K562 (cell line): ENCODE measurements at regions not wholly inside any gene's neighbourhood (a gene's known extent, or its start where the extent isn't known, plus 50 kb on each side); places are given as distances from the start of the nearest gene placed in this dataset.
"Not testable (repeated sequence)": the region's sequence is repeated elsewhere in the genome, so short reads cannot be mapped to it uniquely, and the experiment has no call there.

Experiments
- ATAC-seq: fragments of 200-7000 bp; cut with Tn5 transposase; 3 replicates; pipeline ENCODE4 v1.9.1; 2020; ENCODE audit warnings: moderate library complexity
- BruUV-seq: library from RNA; stranded (reverse); fragments of 400-500 nt; replicated peaks from 2 replicates; lab custom pipeline; 2021; lab: Mats Ljungman, UMichigan
- CTCF ChIA-PET: fragments of 300-600 bp; formaldehyde crosslinking; extraction: SDS; loops from one replicate; lab custom pipeline; 2021; ENCODE audit warnings: low intra/inter-chr PET ratio; lab: Yijun Ruan, JAX
- POLR2A ChIA-PET: fragments of 300-600, 350-650 bp; sonication (Branson Sonifier 250); formaldehyde crosslinking; extraction: SDS; loops from one replicate; lab custom pipeline; 2021; ENCODE audit warnings: antibody characterized with exemption, inconsistent platforms; lab: Yijun Ruan, JAX
- DNase-seq, 4 experiments: peaks; one replicate each; pipeline versions ENCODE4 v3.0.0 to v3.0.0-alpha.2; 2011 to 2018; ENCODE audit warnings: low spot score in 3 of 4, mixed read lengths in 3 of 4; ENCODE audit errors: extremely low read depth in 1 of 4
- FAIRE-seq: peaks from 2 replicates; lab custom pipeline; 2011; peaks lifted over from hg19 to GRCh38; lab: Jason Lieb, UNC
- H2AFZ ChIP-seq: 2 replicates; pipeline ENCODE4 v1.6.0; 2011; ENCODE audit warnings: low read depth, low read length, control low read depth, inconsistent platforms
- H3K27ac ChIP-seq: fragments of 200-600 bp; 3 replicates; pipeline ENCODE4 v1.8.0; 2011; ENCODE audit warnings: low read depth, mild to moderate bottlenecking, control low read depth, inconsistent platforms, low read length, moderate library complexity, mixed read lengths; ENCODE audit errors: extremely low read depth
- H3K27me3 ChIP-seq, 2 experiments: fragments of 300-600 bp in 1 of 2; 2 replicates in 1 of 2; 3 replicates in 1 of 2; pipeline versions ENCODE4 v1.6.0 to v1.8.0; 2011; ENCODE audit warnings: inconsistent platforms in 2 of 2, low read length in 2 of 2, mild to moderate bottlenecking in 1 of 2, mixed read lengths in 1 of 2, moderate library complexity in 1 of 2; ENCODE audit not compliant: control insufficient read depth in 2 of 2, insufficient read depth in 2 of 2
- H3K36me3 ChIP-seq: fragments of 300-600 bp; 3 replicates; pipeline ENCODE4 v1.8.0; 2011; ENCODE audit warnings: mild to moderate bottlenecking, low read length, inconsistent platforms; ENCODE audit not compliant: control insufficient read depth, insufficient read depth
- H3K4me1 ChIP-seq, 2 experiments: fragments of 200-600 bp in 1 of 2; replicated peaks in 1 of 2; 2 replicates in 1 of 2; 3 replicates in 1 of 2; pipeline versions ENCODE4 v1.5.1 to v1.8.0; 2011; ENCODE audit warnings: inconsistent platforms in 2 of 2, low read length in 2 of 2, mild to moderate bottlenecking in 1 of 2, mixed read lengths in 1 of 2, moderate library complexity in 1 of 2; ENCODE audit not compliant: control insufficient read depth in 2 of 2, insufficient read depth in 2 of 2
- H3K4me2 ChIP-seq: 2 replicates; pipeline ENCODE4 v1.6.1; 2011; ENCODE audit warnings: low read length, control low read depth, inconsistent platforms, mixed read lengths; ENCODE audit not compliant: insufficient read depth
- H3K4me3 ChIP-seq: fragments of 200-600 bp; sonication (generic), shearing (Covaris generic); 2 replicates; pipeline ENCODE4 v1.5.1; 2016; ENCODE audit warnings: control low read depth, inconsistent platforms
- H3K79me2 ChIP-seq: fragments of 200-600 bp; 3 replicates; pipeline ENCODE4 v1.8.0; 2011; ENCODE audit warnings: low read length, inconsistent platforms; ENCODE audit not compliant: control insufficient read depth, insufficient read depth
- H3K9ac ChIP-seq, 2 experiments: 2 replicates each; pipeline versions ENCODE4 v1.6.0 to v1.6.1; 2011; ENCODE audit warnings: low read depth in 2 of 2, low read length in 2 of 2, control low read depth in 1 of 2, inconsistent platforms in 1 of 2, mild to moderate bottlenecking in 1 of 2, mixed read lengths in 1 of 2; ENCODE audit not compliant: insufficient read depth in 1 of 2
- H3K9me1 ChIP-seq: one replicate; pipeline ENCODE4 v1.6.0; 2011; ENCODE audit warnings: inconsistent platforms, mild to moderate bottlenecking, low read length, moderate library complexity; ENCODE audit not compliant: control insufficient read depth, insufficient read depth
- H3K9me3 ChIP-seq: replicated peaks from 2 replicates; pipeline ENCODE4 v1.5.1; 2011; ENCODE audit warnings: low read depth, low read length, inconsistent platforms; ENCODE audit not compliant: control insufficient read depth, insufficient read depth
- H4K20me1 ChIP-seq: replicated peaks from 2 replicates; pipeline ENCODE4 v1.6.1; 2011; ENCODE audit warnings: low read length, inconsistent platforms, mixed read lengths; ENCODE audit not compliant: control insufficient read depth, insufficient read depth
- HIVEP1 ChIP-seq: fragments of 250-450 bp; sonication (Bioruptor Pico); IDR thresholded peaks from 2 replicates; pipeline ENCODE4 v1.4.0; 2020; ENCODE audit warnings: mild to moderate bottlenecking
- HMG20A ChIP-seq: fragments of 450-650 bp; formaldehyde crosslinking; conservative IDR thresholded peaks from 2 replicates; pipeline ENCODE4 v1.4.0; 2020; ENCODE audit warnings: mild to moderate bottlenecking, mixed read lengths
- NR2C1 ChIP-seq, 2 experiments: fragments of 450-650 bp; IDR thresholded peaks; 2 replicates each; pipeline ENCODE4 v1.6.1; 2017; ENCODE audit warnings: mild to moderate bottlenecking in 2 of 2, antibody characterized with exemption in 1 of 2, inconsistent platforms in 1 of 2, missing compliant biosample characterization in 1 of 2, missing genetic modification characterization in 1 of 2
- POLR3G ChIP-seq: IDR thresholded peaks from 2 replicates; pipeline ENCODE4 v1.6.1; 2011; ENCODE audit not compliant: insufficient read length, insufficient replicate concordance; ENCODE audit errors: extremely low read depth
- RBM17 ChIP-seq: fragments of 200-400 bp; formaldehyde crosslinking; IDR thresholded peaks from 2 replicates; pipeline ENCODE4 v1.6.1; 2017; ENCODE audit warnings: low read depth, mild to moderate bottlenecking, low read length, borderline replicate concordance
- TCFL5 ChIP-seq: fragments of 250-450 bp; sonication (Bioruptor Pico); conservative IDR thresholded peaks from 2 replicates; pipeline ENCODE4 v1.6.1; 2021; ENCODE audit warnings: mild to moderate bottlenecking, moderate library complexity, matching md5 sums
- THRAP3 ChIP-seq: fragments of 450-650 bp; IDR thresholded peaks from 2 replicates; pipeline ENCODE4 v1.6.1; 2016; ENCODE audit warnings: mild to moderate bottlenecking, inconsistent platforms, borderline replicate concordance
- WGBS: fragments of 100-300 bp; shearing (Covaris generic); methylation state at CpG from one replicate; pipeline ENCODE4 v1.1.6; 2016; ENCODE audit warnings: low coverage, mixed read lengths; ENCODE audit not compliant: insufficient coverage; ENCODE audit errors: missing lambda C conversion rate; 5-methylcytosine and 5-hydroxymethylcytosine counted together
- in situ Hi-C: fragments of 300-500 bp; cut with MboI; formaldehyde crosslinking; loops from 4 replicates; pipeline ENCODE4 v1.15.0; 2018; ENCODE audit warnings: inconsistent platforms, mixed read lengths
- intact Hi-C: fragments of 100-400 bp; cut with micrococcal nuclease; formaldehyde crosslinking; loops from 2 replicates; pipeline ENCODE4 v1.14.2; 2022
- TF ChIP-seq, protein P1 (sequence below): fragments of 450-650 bp; IDR thresholded peaks from 2 replicates; pipeline ENCODE4 v1.6.1; 2017; ENCODE audit warnings: mild to moderate bottlenecking, moderate library complexity

GRCh38 chr5:67921004-67921601, 294.5 kb upstream of the PIK3R1 start:
- Histone ChIP-seq H3K4me1 (no peaks in the 10 kb centered on the region), H3K4me3 (no peak overlapping the region), H2AFZ (no peak overlapping the region), H3K36me3 (no peaks in the 10 kb centered on the region), H3K9ac (no peak overlapping the region), H3K27me3 (peaks cover 0 to 4% of the 10 kb centered on the region in 2 experiments; a peak in 1 of 5 replicates), H3K9me1 (no peaks in the 10 kb centered on the region), H3K27ac (no peak overlapping the region), H3K9me3 (no peaks in the 10 kb centered on the region), H3K79me2 (no peaks in the 10 kb centered on the region), H3K4me2 (no peak overlapping the region), H4K20me1 (no peaks in the 10 kb centered on the region)
- FAIRE-seq, result no peak
- ATAC-seq, result no peak
- DNase-seq, result no peak
- no TSS peak for BruUV-seq
- ChIA-PET CTCF (no interaction called here), POLR2A (no interaction called here)
- intact Hi-C loops, result no loop called here
- TF ChIP-seq TCFL5 (no peak), NR2C1 (IDR thresholded peaks at IDR 0.05) (no peak), NR2C1 (tag; IDR thresholded peaks at IDR 0.05) (no peak), RBM17 (no peak), HMG20A (no peak), THRAP3 (no peak), HIVEP1 (CRISPR knock-in tag) (no peak), POLR3G (no peak)
- TF ChIP-seq, protein P1, sequence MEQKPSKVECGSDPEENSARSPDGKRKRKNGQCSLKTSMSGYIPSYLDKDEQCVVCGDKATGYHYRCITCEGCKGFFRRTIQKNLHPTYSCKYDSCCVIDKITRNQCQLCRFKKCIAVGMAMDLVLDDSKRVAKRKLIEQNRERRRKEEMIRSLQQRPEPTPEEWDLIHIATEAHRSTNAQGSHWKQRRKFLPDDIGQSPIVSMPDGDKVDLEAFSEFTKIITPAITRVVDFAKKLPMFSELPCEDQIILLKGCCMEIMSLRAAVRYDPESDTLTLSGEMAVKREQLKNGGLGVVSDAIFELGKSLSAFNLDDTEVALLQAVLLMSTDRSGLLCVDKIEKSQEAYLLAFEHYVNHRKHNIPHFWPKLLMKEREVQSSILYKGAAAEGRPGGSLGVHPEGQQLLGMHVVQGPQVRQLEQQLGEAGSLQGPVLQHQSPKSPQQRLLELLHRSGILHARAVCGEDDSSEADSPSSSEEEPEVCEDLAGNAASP, result no peak
- 2% methylated on average over 8 of the region's 8 CpGs for WGBS
- in situ Hi-C loops, result no loop called here

DNA sequence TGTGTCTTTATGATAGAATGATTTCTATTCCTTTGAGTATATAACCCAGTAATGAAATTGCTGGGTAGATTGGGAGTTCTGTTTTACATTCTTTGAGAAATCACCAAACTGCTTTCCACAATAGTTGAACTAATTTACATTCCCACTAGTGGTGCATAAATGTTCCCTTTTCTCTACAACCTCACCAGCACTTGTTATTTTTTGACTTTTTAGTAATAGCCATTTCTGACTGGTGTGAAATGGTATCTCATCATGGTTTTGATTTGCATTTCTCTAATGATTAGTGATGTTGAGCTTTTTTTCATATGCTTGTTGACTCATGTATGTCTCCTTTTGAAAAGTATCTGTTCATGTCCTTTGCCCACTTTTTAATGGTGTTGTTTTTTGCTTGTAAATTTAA, 296.0 kb upstream of the PIK3R1 start:
- H3K36me3 ChIP-seq, H3K4me3 ChIP-seq, DNase-seq, CTCF ChIA-PET, H3K9ac ChIP-seq, in situ Hi-C loops, H3K27me3 ChIP-seq, H3K9me1 ChIP-seq, FAIRE-seq, POLR2A ChIA-PET, H3K79me2 ChIP-seq, H3K4me1 ChIP-seq, H3K9me3 ChIP-seq, H2AFZ ChIP-seq, BruUV-seq, H3K4me2 ChIP-seq, intact Hi-C loops, H3K27ac ChIP-seq, ATAC-seq, H4K20me1 ChIP-seq: not testable (repeated sequence)
